Hypothalamus (tissue), 51 donors: ENCODE measurements at regions not wholly inside any gene's neighbourhood (a gene's known extent, or its start where the extent isn't known, plus 50 kb on each side); places are given as distances from the start of the nearest gene placed in this dataset.
"Not testable (repeated sequence)": the region's sequence is repeated elsewhere in the genome, so short reads cannot be mapped to it uniquely, and the experiment has no call there.

Source experiments
- DNase-seq, 51 donors: peaks; one replicate each; lab custom pipeline; 2025; lab: John Stamatoyannopoulos, UW

GRCh38 chr1:47491341-47491753 is 53.5 kb downstream of the FOXD2 start:
- DNase-seq, result peak in 1 of 51 donors; percentile 6

DNA sequence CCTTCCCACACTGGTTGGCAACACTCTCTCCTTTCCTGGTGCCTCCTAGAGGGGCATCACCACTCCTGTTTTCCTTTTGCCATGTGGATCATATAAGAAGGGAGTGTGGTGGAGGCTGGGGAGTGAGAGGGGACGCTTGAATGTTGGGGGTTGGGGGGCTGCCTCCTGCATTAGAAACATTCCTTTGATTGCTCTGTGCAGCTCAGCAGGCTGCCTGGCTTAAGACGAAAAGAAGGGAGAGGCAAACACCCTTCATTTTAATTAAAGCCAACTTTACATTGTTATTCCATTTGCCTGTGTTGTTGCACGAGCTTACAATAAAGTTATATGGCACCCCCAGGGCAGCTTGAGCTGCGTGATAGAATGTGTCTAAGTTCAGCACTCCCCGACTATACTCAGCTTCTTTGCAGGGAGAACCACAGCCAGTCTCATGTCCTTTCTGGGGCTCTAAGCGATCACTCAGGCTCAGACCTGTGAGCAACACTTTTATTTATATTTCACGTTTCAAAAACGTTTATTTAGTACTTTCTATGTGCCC is 57.4 kb downstream of the FOXD2 start:
- no peak for DNase-seq

- DNase-seq, result no peak
Measured at GRCh38 chr1:47498551-47498950, 60.7 kb downstream of the FOXD2 start.

- DNase-seq, result no peak
Measured at GRCh38 chr1:47501069-47501468, 63.2 kb downstream of the FOXD2 start.

GRCh38 chr1:47502746-47503370 is 65.0 kb downstream of the FOXD2 start:
- no peak for DNase-seq

GRCh38 chr1:47504840-47505239 is 67.0 kb downstream of the FOXD2 start:
- DNase-seq, result not testable (repeated sequence)

- no peak for DNase-seq
Measured at GRCh38 chr1:47505267-47505666, 67.4 kb downstream of the FOXD2 start.

DNA sequence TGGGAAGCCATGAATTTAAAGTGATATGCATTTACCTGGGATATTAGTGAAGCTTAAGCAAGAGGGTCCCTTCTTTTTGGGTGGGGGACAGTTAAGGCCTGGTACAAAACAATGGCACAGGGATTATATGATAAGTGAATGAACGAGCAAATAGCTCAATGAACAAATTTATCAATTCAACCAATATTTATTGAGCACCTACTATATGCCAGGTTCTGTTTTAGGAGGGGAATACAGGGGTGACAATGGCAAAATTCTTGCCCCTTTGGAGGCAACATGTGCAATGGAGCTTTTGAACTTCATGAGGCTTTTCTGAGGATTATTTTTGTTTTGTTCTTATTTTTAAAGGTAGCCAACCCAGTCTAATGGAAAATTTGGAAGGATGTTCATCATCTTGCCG is 68.2 kb downstream of the FOXD2 start:
- DNase-seq, result no peak

- no peak for DNase-seq
Measured at GRCh38 chr1:47507144-47507543, 69.3 kb downstream of the FOXD2 start.

GRCh38 chr1:47507881-47508701 is 70.2 kb downstream of the FOXD2 start:
- peak in 3 of 51 donors; percentile 6 to 30 (median 8) for DNase-seq

GRCh38 chr1:47508702-47509431 is 71.0 kb downstream of the FOXD2 start:
- no peak for DNase-seq

DNA sequence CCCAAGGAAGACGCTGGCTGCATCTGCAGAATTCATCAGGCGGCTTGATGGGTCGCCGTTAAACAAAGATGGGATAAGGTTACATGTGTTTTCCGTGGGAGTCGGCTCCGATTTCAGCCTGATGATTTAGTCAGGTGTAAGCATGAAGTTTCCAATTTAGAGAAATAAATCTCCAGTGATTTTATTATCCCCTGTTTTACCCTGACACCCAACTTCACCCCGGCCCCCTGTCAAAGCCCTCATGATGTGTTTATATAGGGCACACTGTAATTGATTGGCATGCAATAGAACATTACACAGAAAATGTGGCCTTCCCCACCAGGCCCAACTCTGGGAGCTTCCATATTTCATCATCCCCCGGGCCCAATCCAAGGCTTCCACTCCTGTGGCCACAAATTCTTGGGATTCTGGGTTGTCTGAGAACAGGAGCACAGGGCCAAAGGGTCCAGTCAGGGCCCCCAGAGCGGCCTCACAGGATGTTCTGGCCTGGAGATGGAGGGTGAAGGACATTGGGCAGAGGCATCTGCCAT is 72.5 kb downstream of the FOXD2 start:
- DNase-seq, result no peak

GRCh38 chr1:47511825-47512224 is 74.0 kb downstream of the FOXD2 start:
- DNase-seq, result no peak

GRCh38 chr1:47513393-47513792 is 75.5 kb downstream of the FOXD2 start:
- no peak for DNase-seq

GRCh38 chr1:47514229-47514628 is 76.4 kb downstream of the FOXD2 start:
- no peak for DNase-seq

DNA sequence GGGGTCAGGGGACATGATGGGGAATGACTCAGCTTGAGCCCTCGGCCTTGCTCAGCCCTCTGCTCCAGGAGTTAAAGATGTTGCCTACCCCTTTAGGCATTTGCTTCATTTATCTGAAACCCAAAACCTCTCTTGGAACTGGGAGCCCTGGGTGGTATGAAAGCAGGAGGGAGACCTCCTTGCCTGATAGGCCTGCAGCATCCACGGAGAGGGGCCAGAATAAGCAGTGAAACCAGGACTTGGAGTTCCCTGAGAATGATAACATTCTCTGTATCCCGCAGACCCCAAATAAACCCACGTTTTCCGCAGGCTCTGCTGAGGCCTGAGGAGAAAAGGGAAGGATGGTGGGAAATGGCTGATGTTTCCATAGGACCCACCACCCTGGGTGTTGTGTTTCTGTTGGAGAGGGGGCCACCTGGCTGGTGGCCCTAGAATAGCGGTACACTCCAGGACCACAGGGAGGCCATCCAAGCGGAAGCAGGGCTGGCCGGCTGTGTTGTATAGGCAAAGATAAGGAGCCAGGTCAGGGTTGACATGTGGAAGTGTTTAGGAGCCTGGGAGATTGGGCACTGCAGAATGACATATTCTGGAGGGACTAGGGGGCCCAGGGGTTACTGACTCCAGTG is 77.4 kb downstream of the FOXD2 start:
- DNase-seq, result no peak

DNA sequence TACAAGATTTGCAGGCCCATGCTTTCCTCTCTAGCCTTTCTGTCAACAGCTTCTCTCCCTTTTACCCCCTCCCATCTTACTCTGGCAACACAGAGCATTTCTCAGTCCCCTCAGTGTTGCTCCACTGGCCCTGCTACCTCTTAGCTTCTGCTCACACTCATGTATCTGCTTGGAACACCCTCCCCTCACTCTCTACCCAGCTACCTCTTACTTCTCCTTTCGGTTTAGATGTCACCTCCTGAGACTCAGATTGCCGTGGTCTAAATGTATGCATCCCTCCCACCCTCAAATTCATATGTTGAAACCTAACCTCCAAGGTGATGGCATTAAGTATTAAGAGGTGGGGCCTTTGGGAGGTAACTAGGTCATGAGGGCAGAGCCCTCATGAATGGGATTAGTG is 80.1 kb downstream of the FOXD2 start:
- DNase-seq, result no peak

DNA sequence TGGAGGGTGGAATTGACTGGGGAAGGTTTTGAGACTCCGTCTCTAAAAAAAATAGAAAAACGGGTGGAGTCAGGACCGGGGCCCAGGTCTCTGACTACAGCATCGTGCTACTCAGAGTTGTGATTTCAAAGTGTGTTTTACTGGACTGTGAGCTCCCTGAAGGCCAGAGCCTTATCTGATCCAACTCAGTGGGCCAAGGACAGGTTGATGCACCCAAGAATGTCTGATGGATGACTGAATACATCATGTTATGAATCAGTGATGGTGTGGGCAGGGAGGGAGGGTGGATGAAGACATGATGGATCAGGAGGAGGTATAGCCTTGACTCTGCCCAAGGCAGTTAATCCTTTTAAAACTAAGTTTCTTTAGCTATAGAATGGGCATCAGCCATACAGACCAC is 81.6 kb downstream of the FOXD2 start:
- no peak for DNase-seq

DNA sequence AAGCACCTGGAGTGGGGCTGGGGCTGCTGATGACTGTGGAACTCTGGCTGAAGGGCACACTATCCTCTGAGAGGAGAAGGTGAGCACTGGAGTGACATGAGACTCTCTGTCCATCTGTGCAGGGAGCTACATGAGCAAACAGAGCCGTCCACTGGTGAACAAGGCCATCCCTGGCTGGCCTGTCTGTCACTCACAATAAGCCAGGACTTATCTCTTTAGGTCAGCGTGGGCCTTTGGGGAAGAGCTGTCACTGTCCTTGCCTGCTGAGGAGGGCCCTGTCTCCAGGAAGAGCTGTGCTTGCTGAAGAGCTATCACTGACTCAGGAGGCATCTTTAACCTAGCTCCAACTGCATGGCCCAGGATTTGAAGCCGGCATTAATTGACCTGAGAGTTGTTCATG is 82.1 kb downstream of the FOXD2 start:
- DNase-seq, result no peak

DNA sequence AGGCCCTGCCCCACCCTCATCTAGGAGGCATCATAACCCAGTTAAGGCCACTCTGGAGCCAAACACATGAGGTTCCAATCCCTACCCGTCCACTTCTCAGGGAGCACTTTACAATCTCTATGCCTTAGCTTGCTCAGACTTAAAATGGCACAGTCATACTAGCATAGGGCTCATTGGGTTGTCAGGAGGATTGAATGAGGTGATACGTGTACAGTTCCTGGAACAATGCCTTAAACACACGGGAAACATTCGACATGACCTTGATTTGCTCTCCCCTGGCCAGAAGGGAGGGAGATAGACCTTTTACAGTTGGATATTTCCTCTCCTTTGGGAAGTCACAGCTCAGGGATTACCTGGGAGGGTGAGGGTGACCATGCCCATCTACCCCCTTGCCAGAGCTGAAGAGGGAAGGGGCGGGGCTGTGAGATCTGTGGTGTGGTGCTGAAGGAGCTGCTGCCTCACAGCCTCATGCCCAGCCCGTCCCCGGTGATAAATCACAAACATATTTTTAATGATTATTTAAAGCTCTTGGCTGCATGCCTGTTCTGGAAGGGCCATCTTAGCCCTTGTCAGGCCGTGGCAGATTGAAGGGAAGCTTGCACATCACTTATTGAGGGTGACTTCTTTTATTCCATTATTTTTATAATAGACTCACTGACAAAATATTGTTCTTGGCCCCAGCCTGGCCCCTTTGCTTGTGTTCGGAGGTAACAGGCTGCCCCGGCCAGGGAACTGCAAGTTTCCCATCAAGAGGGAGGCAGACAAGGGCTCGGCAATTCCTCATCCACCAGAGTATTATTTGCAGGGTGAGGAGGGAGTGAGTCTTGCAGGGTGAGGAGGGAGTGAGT is 83.4 kb downstream of the FOXD2 start:
- DNase-seq, result no peak
